Parathyroid adenoma (tissue), 2 donors: ENCODE measurements at regions not wholly inside any gene's neighbourhood (a gene's known extent, or its start where the extent isn't known, plus 50 kb on each side); places are given as distances from the start of the nearest gene placed in this dataset.

Experiments
- H2AFZ ChIP-seq: fragments of 300-600 bp; sonication (generic); one replicate; pipeline ENCODE4 v1.7.0; 2017; ENCODE audit warnings: antibody characterized with exemption, mild to moderate bottlenecking
- H3K27ac ChIP-seq: fragments of 300-600 bp; sonication (generic); one replicate; pipeline ENCODE4 v1.7.0; 2017
- H3K27me3 ChIP-seq: fragments of 300-600 bp; sonication (generic); one replicate; pipeline ENCODE4 v1.7.0; 2017; ENCODE audit warnings: low read length; ENCODE audit not compliant: control insufficient read depth, insufficient read depth
- H3K36me3 ChIP-seq: fragments of 300-600 bp; sonication (generic); one replicate; pipeline ENCODE4 v1.7.0; 2017; ENCODE audit warnings: low read length; ENCODE audit not compliant: control insufficient read depth, insufficient read depth
- H3K4me1 ChIP-seq: fragments of 300-600 bp; sonication (generic); one replicate; pipeline ENCODE4 v1.7.0; 2017; ENCODE audit warnings: control low read depth
- H3K4me2 ChIP-seq: fragments of 300-600 bp; sonication (generic); one replicate; pipeline ENCODE4 v1.7.0; 2017; ENCODE audit warnings: low read length
- H3K4me3 ChIP-seq: fragments of 300-600 bp; sonication (generic); one replicate; pipeline ENCODE4 v1.7.0; 2017; ENCODE audit warnings: low read depth, low read length
- H3K79me2 ChIP-seq: fragments of 300-600 bp; sonication (generic); one replicate; pipeline ENCODE4 v1.7.0; 2017; ENCODE audit warnings: control low read depth
- H3K9ac ChIP-seq: fragments of 300-600 bp; sonication (generic); one replicate; pipeline ENCODE4 v1.7.0; 2017; ENCODE audit warnings: mild to moderate bottlenecking
- H3K9me3 ChIP-seq: fragments of 300-600 bp; sonication (generic); one replicate; pipeline ENCODE4 v1.7.0; 2017; ENCODE audit warnings: low read length; ENCODE audit not compliant: control insufficient read depth
- TF ChIP-seq, protein P1 (sequence below): fragments of 300-600 bp; sonication (generic); IDR thresholded peaks from one replicate; pipeline ENCODE4 v1.7.0; 2017; ENCODE audit warnings: antibody characterized with exemption, mild to moderate bottlenecking
- donor health status: primary hyperparathyroidism.

DNA sequence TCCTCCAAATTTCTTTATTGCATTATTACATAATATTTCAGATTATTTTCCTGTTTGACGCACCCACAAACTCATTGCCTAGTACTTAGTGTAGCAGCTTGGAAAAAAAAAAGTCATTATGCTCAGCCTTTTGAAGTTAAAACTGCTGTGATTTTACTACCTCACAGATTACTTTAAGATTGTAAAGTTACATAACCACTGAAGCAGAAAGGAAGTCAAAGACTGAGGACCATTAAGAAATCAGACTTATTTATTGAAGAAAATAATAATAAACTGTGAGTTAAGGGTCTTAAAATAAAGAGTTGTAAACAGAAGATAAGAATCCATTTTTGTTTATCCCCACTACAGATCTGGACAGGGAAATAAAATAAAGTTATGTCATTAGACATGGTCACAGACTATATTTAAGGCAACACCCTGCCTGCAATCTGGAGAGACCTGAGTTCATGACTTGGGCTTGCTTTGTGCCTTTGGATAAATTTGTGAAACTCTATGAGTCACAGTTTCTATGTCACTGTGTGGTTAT is 212.1 kb upstream of the ROBO2 start:
- Histone ChIP-seq H3K27ac (no peak overlapping the region), H3K9ac (no peak overlapping the region), H3K79me2 (no peaks in the 10 kb centered on the region), H3K9me3 (no peaks in the 10 kb centered on the region), H3K4me2 (no peak overlapping the region), H3K4me3 (no peak overlapping the region), H3K27me3 (no peaks in the 10 kb centered on the region), H3K4me1 (no peaks in the 10 kb centered on the region), H3K36me3 (no peaks in the 10 kb centered on the region), H2AFZ (no peak overlapping the region)
- TF ChIP-seq, protein P1, sequence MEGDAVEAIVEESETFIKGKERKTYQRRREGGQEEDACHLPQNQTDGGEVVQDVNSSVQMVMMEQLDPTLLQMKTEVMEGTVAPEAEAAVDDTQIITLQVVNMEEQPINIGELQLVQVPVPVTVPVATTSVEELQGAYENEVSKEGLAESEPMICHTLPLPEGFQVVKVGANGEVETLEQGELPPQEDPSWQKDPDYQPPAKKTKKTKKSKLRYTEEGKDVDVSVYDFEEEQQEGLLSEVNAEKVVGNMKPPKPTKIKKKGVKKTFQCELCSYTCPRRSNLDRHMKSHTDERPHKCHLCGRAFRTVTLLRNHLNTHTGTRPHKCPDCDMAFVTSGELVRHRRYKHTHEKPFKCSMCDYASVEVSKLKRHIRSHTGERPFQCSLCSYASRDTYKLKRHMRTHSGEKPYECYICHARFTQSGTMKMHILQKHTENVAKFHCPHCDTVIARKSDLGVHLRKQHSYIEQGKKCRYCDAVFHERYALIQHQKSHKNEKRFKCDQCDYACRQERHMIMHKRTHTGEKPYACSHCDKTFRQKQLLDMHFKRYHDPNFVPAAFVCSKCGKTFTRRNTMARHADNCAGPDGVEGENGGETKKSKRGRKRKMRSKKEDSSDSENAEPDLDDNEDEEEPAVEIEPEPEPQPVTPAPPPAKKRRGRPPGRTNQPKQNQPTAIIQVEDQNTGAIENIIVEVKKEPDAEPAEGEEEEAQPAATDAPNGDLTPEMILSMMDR = no peak

DNA sequence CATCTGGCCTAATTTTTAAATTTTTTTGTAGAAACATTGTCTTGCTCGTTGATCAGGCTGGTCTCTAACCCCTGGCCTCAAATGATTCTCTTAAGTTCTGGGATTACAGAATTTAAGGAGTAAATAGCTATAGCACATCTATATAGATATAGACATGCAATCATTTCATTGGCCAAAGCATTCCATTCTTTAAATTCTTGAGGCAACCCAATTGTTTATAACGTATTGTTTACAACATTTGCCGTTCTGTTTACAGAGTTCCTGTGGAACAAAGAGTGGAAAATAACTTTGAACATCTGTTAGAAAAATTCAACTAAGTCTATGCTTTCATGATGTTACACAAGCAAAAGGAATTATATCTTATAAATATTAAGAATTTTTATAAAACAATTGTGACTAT is 205.2 kb upstream of the ROBO2 start:
- H3K4me2 ChIP-seq = no peak overlapping the region
- TF ChIP-seq, protein P1 = no peak
- H3K9me3 ChIP-seq = no peaks in the 10 kb centered on the region
- H3K4me3 ChIP-seq = no peak overlapping the region
- H3K9ac ChIP-seq = no peak overlapping the region
- no peak overlapping the region for H2AFZ ChIP-seq
- H3K79me2 ChIP-seq = no peaks in the 10 kb centered on the region
- H3K27me3 ChIP-seq = no peaks in the 10 kb centered on the region
- H3K27ac ChIP-seq = no peak overlapping the region
- no peaks in the 10 kb centered on the region for H3K4me1 ChIP-seq
- H3K36me3 ChIP-seq = no peaks in the 10 kb centered on the region

DNA sequence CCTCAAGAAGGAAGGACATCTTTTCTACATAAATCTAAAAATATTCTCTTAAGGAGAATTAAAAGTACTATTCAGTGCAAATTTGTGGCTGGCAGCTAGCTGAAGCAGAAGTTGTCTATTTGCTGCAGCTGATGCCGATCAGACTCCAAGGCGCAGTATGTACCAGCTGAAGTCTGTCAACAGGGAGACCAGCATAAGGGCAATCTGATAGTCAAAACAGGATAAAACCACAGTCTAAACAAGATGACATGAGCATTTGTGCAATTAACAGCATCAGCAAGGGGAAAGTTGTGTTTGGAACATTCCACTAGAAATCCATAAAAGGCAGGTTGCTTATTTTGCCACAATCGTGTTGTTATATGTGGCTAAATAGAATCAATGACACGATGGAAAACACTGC is 198.2 kb upstream of the ROBO2 start:
- Histone ChIP-seq H3K27me3 (no peaks in the 10 kb centered on the region), H3K9me3 (no peaks in the 10 kb centered on the region), H3K4me2 (no peak overlapping the region), H3K4me3 (no peak overlapping the region), H2AFZ (no peak overlapping the region), H3K27ac (no peak overlapping the region), H3K4me1 (no peaks in the 10 kb centered on the region), H3K36me3 (no peaks in the 10 kb centered on the region), H3K79me2 (no peaks in the 10 kb centered on the region), H3K9ac (no peak overlapping the region)
- TF ChIP-seq, protein P1 = no peak

DNA sequence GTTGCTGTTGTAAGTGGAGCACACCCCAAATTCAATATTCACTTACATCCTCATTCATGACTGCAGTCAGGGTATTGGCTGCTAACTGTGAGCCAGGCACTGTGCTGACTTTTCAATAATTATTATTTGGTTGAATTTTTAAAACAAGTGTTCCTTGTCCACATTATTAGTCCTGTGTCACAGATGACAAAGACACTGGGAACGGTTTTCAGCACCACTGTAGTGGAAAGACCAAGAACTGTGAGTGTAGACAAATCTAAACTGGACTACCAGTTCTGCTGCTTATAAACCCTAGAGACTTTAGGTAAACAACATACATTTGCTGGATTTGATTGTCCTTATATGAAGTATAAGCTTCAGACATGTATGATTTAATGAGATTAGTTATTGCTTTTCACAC is 197.7 kb upstream of the ROBO2 start:
- H3K4me1 ChIP-seq = no peaks in the 10 kb centered on the region
- TF ChIP-seq, protein P1 = no peak

DNA sequence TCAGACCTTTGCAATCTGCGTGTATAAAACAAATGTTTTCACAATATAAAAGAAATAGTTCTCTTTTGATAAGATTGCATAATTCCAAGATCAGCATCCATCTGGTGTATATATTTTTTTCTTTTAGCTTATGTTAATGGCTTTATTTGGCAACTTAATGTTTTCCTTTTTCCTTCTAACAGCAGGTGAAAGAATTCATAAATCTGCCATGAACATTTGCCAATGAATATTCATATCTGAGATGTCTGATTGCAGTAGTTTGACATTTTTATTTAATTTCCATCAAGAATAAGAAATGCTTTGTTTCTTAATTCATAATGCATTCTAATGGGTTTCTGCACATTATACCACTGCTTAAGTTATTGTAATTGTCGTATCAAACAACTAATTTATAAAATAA is 184.4 kb upstream of the ROBO2 start:
- Histone ChIP-seq H2AFZ (no peak overlapping the region), H3K36me3 (no peaks in the 10 kb centered on the region), H3K9me3 (no peaks in the 10 kb centered on the region), H3K4me3 (no peak overlapping the region), H3K4me1 (no peaks in the 10 kb centered on the region), H3K9ac (no peak overlapping the region), H3K27ac (no peak overlapping the region), H3K79me2 (no peaks in the 10 kb centered on the region), H3K27me3 (no peaks in the 10 kb centered on the region), H3K4me2 (no peak overlapping the region)
- TF ChIP-seq, protein P1 = no peak

More for the DNA sequence above, 197.7 kb upstream of the ROBO2 start:
- Histone ChIP-seq H3K9ac (no peak overlapping the region), H3K79me2 (no peaks in the 10 kb centered on the region), H3K27ac (no peak overlapping the region), H2AFZ (no peak overlapping the region), H3K27me3 (no peaks in the 10 kb centered on the region), H3K9me3 (no peaks in the 10 kb centered on the region), H3K4me3 (no peak overlapping the region), H3K4me2 (no peak overlapping the region), H3K36me3 (no peaks in the 10 kb centered on the region)
